ENCODE measurements at regions not wholly inside any gene's neighbourhood (a gene's known extent, or its start where the extent isn't known, plus 50 kb on each side); places are given as distances from the start of the nearest gene placed in this dataset.

GRCh38 chr15:35885870-35886269, 339.9 kb upstream of the DPH6 start:
- no peak for TF ChIP-seq CTCF (IDR thresholded peaks at IDR 0.05; ENCODE audit: low read depth, low read length)

GRCh38 chr15:35886765-35887164, 340.8 kb upstream of the DPH6 start:
- H3K4me3 ChIP-seq (ENCODE audit: low read depth, low read length) = no peak overlapping the region
- TF ChIP-seq CTCF (IDR thresholded peaks at IDR 0.05; ENCODE audit: low read depth, low read length) = no peak

More at GRCh38 chr15:35885870-35886269, 339.9 kb upstream of the DPH6 start:
- H3K4me3 ChIP-seq (ENCODE audit: low read depth, low read length) = no peak overlapping the region

DNA sequence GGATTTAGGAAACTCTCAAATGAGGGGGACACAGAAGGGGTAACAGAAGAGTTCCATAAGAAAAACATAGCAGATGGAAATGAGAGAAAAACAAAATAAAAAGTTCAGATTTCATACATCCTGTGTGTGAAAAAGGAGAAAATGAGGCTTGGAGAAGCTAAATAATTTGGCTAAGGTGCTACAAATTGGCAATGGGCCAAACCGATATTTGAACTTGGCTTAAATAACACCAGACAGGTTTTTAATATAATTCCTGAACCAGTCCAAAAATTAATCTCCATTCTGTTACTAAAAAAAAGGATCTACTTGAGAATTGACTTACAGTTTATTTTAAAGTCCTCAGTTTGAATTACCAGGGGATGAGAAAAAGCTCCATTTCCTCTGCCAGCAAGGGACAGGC, 342.9 kb upstream of the DPH6 start:
- H3K4me3 ChIP-seq (ENCODE audit: low read depth, low read length) = no peak overlapping the region
- no peak for TF ChIP-seq CTCF (IDR thresholded peaks at IDR 0.05; ENCODE audit: low read depth, low read length)

GRCh38 chr15:35907511-35907910, 361.5 kb upstream of the DPH6 start:
- TF ChIP-seq CTCF (IDR thresholded peaks at IDR 0.05; ENCODE audit: low read depth, low read length) = no peak
- H3K4me3 ChIP-seq (ENCODE audit: low read depth, low read length) = no peak overlapping the region

GRCh38 chr15:35909414-35909813, 363.4 kb upstream of the DPH6 start:
- H3K4me3 ChIP-seq (ENCODE audit: low read depth, low read length) = no peak overlapping the region

GRCh38 chr15:35910227-35910626, 364.3 kb upstream of the DPH6 start:
- no peak for TF ChIP-seq CTCF (IDR thresholded peaks at IDR 0.05; ENCODE audit: low read depth, low read length)
- H3K4me3 ChIP-seq (ENCODE audit: low read depth, low read length) = no peak overlapping the region

More at GRCh38 chr15:35909414-35909813, 363.4 kb upstream of the DPH6 start:
- no peak for TF ChIP-seq CTCF (IDR thresholded peaks at IDR 0.05; ENCODE audit: low read depth, low read length)

DNA sequence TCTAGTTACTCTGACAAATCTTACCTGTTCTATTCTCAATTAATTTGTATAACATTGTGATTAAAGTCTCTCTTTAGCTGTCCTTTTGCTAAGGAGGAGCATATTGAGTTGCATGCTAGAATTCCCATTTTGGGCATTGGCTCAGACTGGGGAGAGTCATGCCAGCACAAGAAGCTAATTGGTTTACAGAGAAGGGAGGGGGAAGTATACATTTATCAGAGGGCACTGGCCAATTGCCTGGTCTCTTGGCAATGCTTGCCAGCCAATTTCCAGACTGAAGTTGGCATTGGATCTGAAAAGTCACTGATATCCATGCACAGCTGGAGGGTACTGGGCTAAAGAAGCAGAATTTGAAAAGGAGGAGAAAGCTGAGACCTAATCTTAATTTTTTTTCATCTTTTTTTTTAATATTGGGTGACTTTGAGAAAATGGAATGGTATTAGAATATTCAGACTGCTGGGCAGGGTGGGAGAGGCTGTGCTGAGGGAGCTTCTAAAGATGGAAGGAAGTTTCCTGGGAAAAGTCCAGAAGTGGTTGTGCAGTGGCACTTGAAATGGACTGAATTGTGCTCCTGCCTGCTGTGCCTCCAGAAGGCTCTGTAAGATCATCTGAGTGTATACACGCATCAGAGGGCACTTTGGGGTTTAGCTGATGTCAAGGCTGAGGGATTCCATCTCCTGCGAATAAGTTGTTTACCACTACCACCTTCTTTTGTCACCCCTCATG, 365.2 kb upstream of the DPH6 start:
- no peak overlapping the region for H3K4me3 ChIP-seq (ENCODE audit: low read depth, low read length)
- no peak for TF ChIP-seq CTCF (IDR thresholded peaks at IDR 0.05; ENCODE audit: low read depth, low read length)

Measured in WI38 (cell line).